ENCODE measurements at regions not wholly inside any gene's neighbourhood (a gene's known extent, or its start where the extent isn't known, plus 50 kb on each side); places are given as distances from the start of the nearest gene placed in this dataset.

- TF ChIP-seq, protein P1, sequence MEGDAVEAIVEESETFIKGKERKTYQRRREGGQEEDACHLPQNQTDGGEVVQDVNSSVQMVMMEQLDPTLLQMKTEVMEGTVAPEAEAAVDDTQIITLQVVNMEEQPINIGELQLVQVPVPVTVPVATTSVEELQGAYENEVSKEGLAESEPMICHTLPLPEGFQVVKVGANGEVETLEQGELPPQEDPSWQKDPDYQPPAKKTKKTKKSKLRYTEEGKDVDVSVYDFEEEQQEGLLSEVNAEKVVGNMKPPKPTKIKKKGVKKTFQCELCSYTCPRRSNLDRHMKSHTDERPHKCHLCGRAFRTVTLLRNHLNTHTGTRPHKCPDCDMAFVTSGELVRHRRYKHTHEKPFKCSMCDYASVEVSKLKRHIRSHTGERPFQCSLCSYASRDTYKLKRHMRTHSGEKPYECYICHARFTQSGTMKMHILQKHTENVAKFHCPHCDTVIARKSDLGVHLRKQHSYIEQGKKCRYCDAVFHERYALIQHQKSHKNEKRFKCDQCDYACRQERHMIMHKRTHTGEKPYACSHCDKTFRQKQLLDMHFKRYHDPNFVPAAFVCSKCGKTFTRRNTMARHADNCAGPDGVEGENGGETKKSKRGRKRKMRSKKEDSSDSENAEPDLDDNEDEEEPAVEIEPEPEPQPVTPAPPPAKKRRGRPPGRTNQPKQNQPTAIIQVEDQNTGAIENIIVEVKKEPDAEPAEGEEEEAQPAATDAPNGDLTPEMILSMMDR (IDR thresholded peaks at IDR 0.05; ENCODE audit: borderline replicate concordance, extremely low read depth, low read length, poor library complexity, severe bottlenecking): no peak
- no peak for TF ChIP-seq EZH2 (IDR thresholded peaks at IDR 0.05; ENCODE audit: borderline replicate concordance, low read depth, low read length, severe bottlenecking)
Measured at GRCh38 chr17:79235808-79236207, 161.2 kb downstream of the ENGASE start.

All from DND-41 (cell line).